Activated T-helper 1 cell treated with anti-CD3 and anti-CD28 coated beads, Interleukin-12 subunit alpha, Interleukin-12 subunit beta, Interleukin-2, Interleukin-4 antibody, amounts not matched to agents 30 ng/mL and 10 ng/mL and 1 ng/mL, durations not matched to agents 14 hours and 24 hours and 36 hours (primary cell): ENCODE measurements at regions not wholly inside any gene's neighbourhood (a gene's known extent, or its start where the extent isn't known, plus 50 kb on each side); places are given as distances from the start of the nearest gene placed in this dataset.

ENCODE experiments used
- DNase-seq: peaks from one replicate; pipeline ENCODE4 v3.0.0; 2021; ENCODE audit warnings: low spot score
- H3K27ac Mint-ChIP-seq: one replicate; pipeline ENCODE4 v1.8.0; 2021; ENCODE audit warnings: mild to moderate bottlenecking, mixed read lengths
- H3K27me3 Mint-ChIP-seq: one replicate; pipeline ENCODE4 v1.8.0; 2022; ENCODE audit warnings: mild to moderate bottlenecking, moderate library complexity, mixed read lengths; ENCODE audit not compliant: insufficient read depth
- H3K36me3 Mint-ChIP-seq: one replicate; pipeline ENCODE4 v1.8.0; 2021; ENCODE audit warnings: low read depth, mixed read lengths
- H3K4me1 Mint-ChIP-seq: one replicate; pipeline ENCODE4 v1.8.0; 2021; ENCODE audit warnings: low read depth, mixed read lengths
- H3K4me3 Mint-ChIP-seq: one replicate; pipeline ENCODE4 v1.8.0; 2021; ENCODE audit warnings: mild to moderate bottlenecking, moderate library complexity, mixed read lengths
- H3K9me3 Mint-ChIP-seq: one replicate; pipeline ENCODE4 v1.8.0; 2021; ENCODE audit warnings: mixed read lengths
- intact Hi-C: fragments of 100-400 bp; cut with micrococcal nuclease; formaldehyde crosslinking; loops from one replicate; pipeline ENCODE4 v1.15.1; 2024

- peaks cover 8% of the 10 kb centered on the region for H3K9me3 Mint-ChIP-seq
- H3K27ac Mint-ChIP-seq = no peak overlapping the region
- DNase-seq = no peak
- intact Hi-C loops = no loop called here
- no peaks in the 10 kb centered on the region for H3K27me3 Mint-ChIP-seq
- no peak overlapping the region for H3K4me3 Mint-ChIP-seq
- no peaks in the 10 kb centered on the region for H3K36me3 Mint-ChIP-seq
- H3K4me1 Mint-ChIP-seq = no peaks in the 10 kb centered on the region
Measured at GRCh38 chr18:4510711-4511110, 55.6 kb upstream of the DLGAP1 start.

DNA sequence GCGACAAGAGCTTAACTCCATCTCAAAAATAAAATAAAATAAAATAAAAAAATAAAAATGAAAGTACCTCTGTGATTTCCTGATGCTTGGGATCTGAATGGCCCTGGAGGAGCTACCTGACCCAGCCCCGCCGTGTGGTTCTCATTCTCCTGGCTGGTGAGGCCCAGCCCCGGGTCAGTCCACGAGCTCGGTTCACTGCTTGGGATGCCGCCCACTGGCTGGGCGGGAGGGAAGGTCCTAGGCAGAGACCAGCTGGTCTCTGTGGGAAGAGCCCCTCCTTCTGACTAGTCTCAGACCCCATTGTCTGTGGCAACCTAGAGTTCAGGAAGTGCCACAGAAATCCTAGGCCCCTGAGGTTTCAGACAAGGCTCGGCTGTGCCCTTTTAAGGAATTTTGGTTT is 55.1 kb upstream of the DLGAP1 start:
- H3K27ac Mint-ChIP-seq = no peak overlapping the region
- H3K36me3 Mint-ChIP-seq = no peaks in the 10 kb centered on the region
- intact Hi-C loops = no loop called here
- no peaks in the 10 kb centered on the region for H3K4me1 Mint-ChIP-seq
- no peak for DNase-seq
- H3K27me3 Mint-ChIP-seq = no peaks in the 10 kb centered on the region
- peaks cover 12% of the 10 kb centered on the region for H3K9me3 Mint-ChIP-seq
- no peak overlapping the region for H3K4me3 Mint-ChIP-seq
